ENCODE measurements at regions not wholly inside any gene's neighbourhood (a gene's known extent, or its start where the extent isn't known, plus 50 kb on each side); places are given as distances from the start of the nearest gene placed in this dataset.

GRCh38 chr2:196442211-196442610 is 197.3 kb upstream of the CCDC150 start:
- Histone ChIP-seq H3K9me3 (ENCODE audit: low read depth) (no peaks in the 10 kb centered on the region), H2AFZ (no peak overlapping the region), H4K20me1 (ENCODE audit: insufficient read depth) (no peaks in the 10 kb centered on the region), H3K27me3 (replicated peaks; ENCODE audit: insufficient read depth) (no peaks in the 10 kb centered on the region), H3K4me2 (ENCODE audit: unreplicated experiment) (no peak overlapping the region), H3F3A (ENCODE audit: insufficient read depth) (no peaks in the 10 kb centered on the region), H3K9me2 (ENCODE audit: insufficient read depth) (no peaks in the 10 kb centered on the region), H3K36me3 (ENCODE audit: low read depth) (no peaks in the 10 kb centered on the region), H3K9ac (no peak overlapping the region), H3K79me2 (ENCODE audit: insufficient read depth) (no peaks in the 10 kb centered on the region), H3K27ac (no peak overlapping the region), H3K4me1 (ENCODE audit: insufficient read depth) (0 out of 2 replicates have a peak, but pooled peaks cover 8% of the 10 kb centered on the region), H3K4me3 (no peak overlapping the region)
- no peak for TF ChIP-seq EZH2phosphoT487 (IDR thresholded peaks at IDR 0.05; ENCODE audit: insufficient read depth, low read depth)
- TF ChIP-seq EZH2 (IDR thresholded peaks at IDR 0.05; ENCODE audit: insufficient read depth, poor library complexity, severe bottlenecking): no peak
- in situ Hi-C loops (cut with MboI): no loop called here
- peak; percentile 60 for DNase-seq

DNA sequence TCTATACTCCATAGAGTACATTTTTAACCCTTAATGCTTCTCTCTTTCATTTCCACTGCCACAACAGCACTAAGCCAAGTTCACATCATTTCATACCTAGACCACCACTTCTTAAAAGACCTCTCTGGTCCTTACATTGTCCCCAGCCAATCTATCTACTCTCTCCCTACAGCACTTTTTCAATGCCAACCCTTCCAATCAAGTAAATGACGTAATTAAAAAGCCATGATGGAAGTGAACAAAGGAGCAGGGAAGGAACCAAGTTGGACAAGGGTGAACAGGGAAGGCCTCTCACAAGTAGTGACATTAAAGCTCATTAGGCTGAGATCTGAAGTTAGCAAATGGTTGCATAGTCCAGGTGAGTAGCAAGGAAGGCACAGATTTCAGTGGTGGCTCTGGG is 195.1 kb upstream of the CCDC150 start:
- Histone ChIP-seq H3K4me3 (no peak overlapping the region), H4K20me1 (ENCODE audit: insufficient read depth) (no peaks in the 10 kb centered on the region), H3K79me2 (ENCODE audit: insufficient read depth) (no peaks in the 10 kb centered on the region), H3K36me3 (ENCODE audit: low read depth) (no peaks in the 10 kb centered on the region), H3K9ac (no peak overlapping the region), H3K27me3 (replicated peaks; ENCODE audit: insufficient read depth) (no peaks in the 10 kb centered on the region), H3F3A (ENCODE audit: insufficient read depth) (no peaks in the 10 kb centered on the region), H3K9me3 (ENCODE audit: low read depth) (no peaks in the 10 kb centered on the region), H2AFZ (no peak overlapping the region), H3K4me1 (ENCODE audit: insufficient read depth) (0 out of 2 replicates have a peak, but pooled peaks cover 8% of the 10 kb centered on the region), H3K9me2 (ENCODE audit: insufficient read depth) (no peaks in the 10 kb centered on the region), H3K27ac (no peak overlapping the region), H3K4me2 (ENCODE audit: unreplicated experiment) (no peak overlapping the region)
- DNase-seq: no peak
- WGBS, 2 experiments (ENCODE audit: low coverage in 1 of 2, low lambda C conversion rate in 2 of 2, missing lambda C conversion rate in 2 of 2): 65 to 83% methylated on average over 1 of the region's 1 CpG
- in situ Hi-C loops (cut with MboI): no loop called here
- TF ChIP-seq EZH2 (IDR thresholded peaks at IDR 0.05; ENCODE audit: insufficient read depth, poor library complexity, severe bottlenecking) (no peak), EZH2phosphoT487 (IDR thresholded peaks at IDR 0.05; ENCODE audit: insufficient read depth, low read depth) (no peak)

DNA sequence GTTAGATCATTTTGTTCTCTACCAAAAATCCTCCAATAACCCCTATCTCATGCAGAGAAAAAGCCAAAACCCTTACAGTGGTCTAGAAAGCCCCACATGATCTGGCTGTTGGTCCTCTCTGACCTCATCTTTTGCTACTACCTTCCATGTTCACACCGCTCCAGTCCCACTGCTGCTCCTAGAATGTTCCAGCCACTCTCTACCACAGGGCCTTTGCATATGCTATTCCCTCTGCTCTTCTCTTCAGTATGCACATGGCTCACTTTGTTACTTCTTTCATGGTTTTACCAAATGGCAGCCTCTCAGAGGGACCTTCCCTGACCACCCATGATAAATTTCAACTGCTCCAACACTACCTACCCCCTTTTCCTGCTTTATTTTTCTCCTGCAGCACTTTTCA is 193.5 kb upstream of the CCDC150 start:
- in situ Hi-C loops (cut with MboI): no loop called here
- no peak overlapping the region for H2AFZ ChIP-seq
- no peaks in the 10 kb centered on the region for H3K9me3 ChIP-seq (ENCODE audit: low read depth)
- no peak overlapping the region for H3K4me3 ChIP-seq
- H3K36me3 ChIP-seq (ENCODE audit: low read depth): no peaks in the 10 kb centered on the region
- no peaks in the 10 kb centered on the region for H3K79me2 ChIP-seq (ENCODE audit: insufficient read depth)
- no peaks in the 10 kb centered on the region for H3F3A ChIP-seq (ENCODE audit: insufficient read depth)
- WGBS, 2 experiments (ENCODE audit: low coverage in 1 of 2, low lambda C conversion rate in 2 of 2, missing lambda C conversion rate in 2 of 2): 100% methylated on average over 1 of the region's 1 CpG
- H3K27ac ChIP-seq: no peak overlapping the region
- no peaks in the 10 kb centered on the region for H3K9me2 ChIP-seq (ENCODE audit: insufficient read depth)
- no peak for TF ChIP-seq EZH2 (IDR thresholded peaks at IDR 0.05; ENCODE audit: insufficient read depth, poor library complexity, severe bottlenecking)
- no peak for TF ChIP-seq EZH2phosphoT487 (IDR thresholded peaks at IDR 0.05; ENCODE audit: insufficient read depth, low read depth)
- no peak overlapping the region for H3K9ac ChIP-seq
- H4K20me1 ChIP-seq (ENCODE audit: insufficient read depth): no peaks in the 10 kb centered on the region
- no peak for DNase-seq
- no peaks in the 10 kb centered on the region for H3K27me3 ChIP-seq (replicated peaks; ENCODE audit: insufficient read depth)
- 0 out of 2 replicates have a peak, but pooled peaks cover 8% of the 10 kb centered on the region for H3K4me1 ChIP-seq (ENCODE audit: insufficient read depth)
- H3K4me2 ChIP-seq (ENCODE audit: unreplicated experiment): no peak overlapping the region

DNA sequence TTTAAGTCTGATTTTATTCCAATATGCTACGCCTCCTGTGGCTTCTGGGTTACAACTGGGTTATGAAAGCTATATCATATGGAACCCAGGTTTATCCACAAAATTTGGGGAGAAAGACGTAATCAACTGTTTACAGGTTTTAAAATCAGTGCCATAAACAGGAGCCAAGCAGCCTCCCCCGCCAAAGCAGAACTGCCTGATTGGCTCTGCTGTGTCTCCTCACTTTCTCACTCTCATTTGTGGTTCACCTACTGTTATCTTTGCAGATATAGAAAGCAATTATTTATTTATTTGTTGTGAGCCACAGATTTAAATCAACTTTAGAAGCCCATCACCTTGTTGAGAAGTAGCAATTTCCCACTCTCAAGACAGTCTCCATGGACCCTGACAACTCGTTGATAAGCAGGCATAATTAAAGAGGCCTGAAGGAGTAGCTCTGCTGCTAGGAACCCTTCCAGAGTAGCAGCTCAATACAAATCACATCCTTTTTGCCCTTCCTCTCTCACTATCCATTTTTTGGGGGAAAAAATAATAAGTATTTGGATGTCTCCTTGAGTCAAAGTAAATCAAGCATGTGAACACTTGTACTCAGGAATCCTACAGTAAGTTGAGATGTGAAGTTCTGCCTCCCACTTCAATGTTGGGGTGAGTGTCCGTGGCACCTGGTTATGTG is 191.0 kb upstream of the CCDC150 start:
- H3K9me2 ChIP-seq (ENCODE audit: insufficient read depth): no peaks in the 10 kb centered on the region
- H3K36me3 ChIP-seq (ENCODE audit: low read depth): no peaks in the 10 kb centered on the region
- H3K4me3 ChIP-seq: no peak overlapping the region
- in situ Hi-C loops (cut with MboI): no loop called here
- DNase-seq: no peak
- H3F3A ChIP-seq (ENCODE audit: insufficient read depth): no peaks in the 10 kb centered on the region
- no peak overlapping the region for H3K9ac ChIP-seq
- H3K79me2 ChIP-seq (ENCODE audit: insufficient read depth): no peaks in the 10 kb centered on the region
- H3K9me3 ChIP-seq (ENCODE audit: low read depth): no peaks in the 10 kb centered on the region
- H3K4me2 ChIP-seq (ENCODE audit: unreplicated experiment): no peak overlapping the region
- H4K20me1 ChIP-seq (ENCODE audit: insufficient read depth): no peaks in the 10 kb centered on the region
- no peaks in the 10 kb centered on the region for H3K27me3 ChIP-seq (replicated peaks; ENCODE audit: insufficient read depth)
- TF ChIP-seq EZH2 (IDR thresholded peaks at IDR 0.05; ENCODE audit: insufficient read depth, poor library complexity, severe bottlenecking) (no peak), EZH2phosphoT487 (IDR thresholded peaks at IDR 0.05; ENCODE audit: insufficient read depth, low read depth) (no peak)
- H3K4me1 ChIP-seq (ENCODE audit: insufficient read depth): no peaks in the 10 kb centered on the region
- 79 to 81% methylated on average over 5 of the region's 5 CpGs for WGBS, 2 experiments (ENCODE audit: low coverage in 1 of 2, low lambda C conversion rate in 2 of 2, missing lambda C conversion rate in 2 of 2)
- no peak overlapping the region for H2AFZ ChIP-seq
- H3K27ac ChIP-seq: no peak overlapping the region

DNA sequence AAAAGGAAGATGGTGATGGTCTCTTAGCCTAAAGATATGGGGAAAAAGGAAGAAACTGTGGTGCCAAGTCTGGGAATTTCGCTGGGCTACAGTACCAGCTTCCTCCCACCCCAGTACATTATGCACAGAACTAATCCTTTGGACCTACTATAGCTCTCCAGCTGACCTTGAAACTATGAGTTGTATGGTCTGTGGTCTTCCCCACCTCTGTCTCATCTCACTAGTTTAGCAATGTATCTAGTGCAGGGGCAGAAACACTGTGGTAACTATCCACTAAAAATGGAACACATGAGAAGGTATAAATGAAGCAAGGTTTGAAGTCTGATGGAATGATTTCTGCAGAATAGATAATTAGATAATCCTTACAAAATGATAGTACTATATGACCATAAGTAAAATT is 190.4 kb upstream of the CCDC150 start:
- Histone ChIP-seq H3K4me2 (ENCODE audit: unreplicated experiment) (no peak overlapping the region), H3K27ac (no peak overlapping the region), H3K9ac (no peak overlapping the region), H2AFZ (no peak overlapping the region), H3K27me3 (replicated peaks; ENCODE audit: insufficient read depth) (no peaks in the 10 kb centered on the region), H3K4me3 (no peak overlapping the region), H3K36me3 (ENCODE audit: low read depth) (no peaks in the 10 kb centered on the region), H3K9me3 (ENCODE audit: low read depth) (no peaks in the 10 kb centered on the region), H4K20me1 (ENCODE audit: insufficient read depth) (no peaks in the 10 kb centered on the region), H3K4me1 (ENCODE audit: insufficient read depth) (no peaks in the 10 kb centered on the region), H3F3A (ENCODE audit: insufficient read depth) (no peaks in the 10 kb centered on the region), H3K9me2 (ENCODE audit: insufficient read depth) (no peaks in the 10 kb centered on the region), H3K79me2 (ENCODE audit: insufficient read depth) (no peaks in the 10 kb centered on the region)
- TF ChIP-seq EZH2phosphoT487 (IDR thresholded peaks at IDR 0.05; ENCODE audit: insufficient read depth, low read depth): no peak
- no peak for TF ChIP-seq EZH2 (IDR thresholded peaks at IDR 0.05; ENCODE audit: insufficient read depth, poor library complexity, severe bottlenecking)
- DNase-seq: no peak
- 94 to 96% methylated on average over 1 of the region's 1 CpG for WGBS, 2 experiments (ENCODE audit: low coverage in 1 of 2, low lambda C conversion rate in 2 of 2, missing lambda C conversion rate in 2 of 2)
- in situ Hi-C loops (cut with MboI): no loop called here

All from GM23248 (cell line).